ENCODE measurements at regions not wholly inside any gene's neighbourhood (a gene's known extent, or its start where the extent isn't known, plus 50 kb on each side); places are given as distances from the start of the nearest gene placed in this dataset.
A peak's percentile ranks its signal among the peaks of the same experiment; 100 is the strongest.

DNA sequence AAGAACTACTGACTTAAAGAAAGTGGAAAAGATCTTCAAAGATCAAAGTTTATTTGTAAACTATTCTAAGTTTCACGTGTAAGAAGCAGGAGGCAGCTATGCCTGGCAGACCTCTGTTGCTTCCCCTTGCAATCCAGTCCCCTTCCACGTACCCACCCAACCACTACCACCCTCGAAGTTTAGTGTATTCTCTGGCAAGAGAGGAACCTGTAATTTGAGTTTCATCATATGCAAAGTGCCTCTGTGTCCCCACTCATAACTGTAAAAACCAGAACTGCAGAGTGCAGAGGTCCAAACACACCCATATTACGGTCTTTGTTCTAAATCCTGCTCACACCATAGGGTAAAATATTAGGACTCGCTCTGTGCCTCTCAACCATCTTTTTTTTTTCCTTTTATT, 75.8 kb upstream of the FRY start:
- H4K5ac ChIP-seq (ENCODE audit: low read depth, low read length) = peak overlapping the region; percentile 80
- H3K9me3 ChIP-seq (ENCODE audit: control insufficient read depth, insufficient read depth, low read length) = no peaks in the 10 kb centered on the region
- no peak overlapping the region for H3K9ac ChIP-seq (ENCODE audit: low read depth, low read length)
- H3K4me1 ChIP-seq (ENCODE audit: control insufficient read depth, insufficient read depth, low read length) = peaks cover 11% of the 10 kb centered on the region; the same call in 1 of the 2 replicates
- ATAC-seq (ENCODE audit: low read depth) (no peak), DNase-seq (no peak)
- H3K14ac ChIP-seq (replicated peaks; ENCODE audit: low read depth, low read length) = no peak overlapping the region
- dilution Hi-C loops (cut with HindIII; ENCODE audit: low sequenced_read_pairs, unreplicated experiment) (no loop called here), in situ Hi-C loops (cut with MboI; ENCODE audit: low sequenced_read_pairs) (no loop called here), intact Hi-C loops (cut with micrococcal nuclease) (no loop called here)
- no peak overlapping the region for H2AFZ ChIP-seq (replicated peaks; ENCODE audit: low read length, poor library complexity)
- CTCF ChIA-PET = interaction anchor here (0.7 to 2.6 kb wide), 4 partner anchors 9 to 32 kb away, joined by 3 to 13 read pairs (median 4); no protein-coding TSS in a partner anchor
- H3K56ac ChIP-seq (ENCODE audit: extremely low read depth, insufficient read depth, low read length) = no peak overlapping the region
- TF ChIP-seq NFE2L2 (IDR thresholded peaks at IDR 0.05; ENCODE audit: low read depth, low read length) (no peak), MAZ (IDR thresholded peaks at IDR 0.05; ENCODE audit: borderline replicate concordance, low read depth, low read length) (no peak), RAD21 (IDR thresholded peaks at IDR 0.05; ENCODE audit: low read length) (no peak), MAFK (IDR thresholded peaks at IDR 0.05; ENCODE audit: low read depth, low read length) (no peak), RFX5 (IDR thresholded peaks at IDR 0.05; ENCODE audit: low read depth, low read length) (no peak), POLR2A (IDR thresholded peaks at IDR 0.05; ENCODE audit: low read depth, low read length) (no peak), SMC3 (IDR thresholded peaks at IDR 0.05; ENCODE audit: low read depth, low read length) (no peak), FOS (IDR thresholded peaks at IDR 0.05; ENCODE audit: low read depth, low read length) (no peak), BHLHE40 (IDR thresholded peaks at IDR 0.05; ENCODE audit: low read depth, low read length) (no peak), RCOR1 (IDR thresholded peaks at IDR 0.05; ENCODE audit: insufficient replicate concordance, low read length) (no peak), CEBPB (IDR thresholded peaks at IDR 0.05; ENCODE audit: low read depth, low read length) (no peak), CHD1 (IDR thresholded peaks at IDR 0.05; ENCODE audit: low read depth, low read length) (no peak)
- TF ChIP-seq, protein P1, sequence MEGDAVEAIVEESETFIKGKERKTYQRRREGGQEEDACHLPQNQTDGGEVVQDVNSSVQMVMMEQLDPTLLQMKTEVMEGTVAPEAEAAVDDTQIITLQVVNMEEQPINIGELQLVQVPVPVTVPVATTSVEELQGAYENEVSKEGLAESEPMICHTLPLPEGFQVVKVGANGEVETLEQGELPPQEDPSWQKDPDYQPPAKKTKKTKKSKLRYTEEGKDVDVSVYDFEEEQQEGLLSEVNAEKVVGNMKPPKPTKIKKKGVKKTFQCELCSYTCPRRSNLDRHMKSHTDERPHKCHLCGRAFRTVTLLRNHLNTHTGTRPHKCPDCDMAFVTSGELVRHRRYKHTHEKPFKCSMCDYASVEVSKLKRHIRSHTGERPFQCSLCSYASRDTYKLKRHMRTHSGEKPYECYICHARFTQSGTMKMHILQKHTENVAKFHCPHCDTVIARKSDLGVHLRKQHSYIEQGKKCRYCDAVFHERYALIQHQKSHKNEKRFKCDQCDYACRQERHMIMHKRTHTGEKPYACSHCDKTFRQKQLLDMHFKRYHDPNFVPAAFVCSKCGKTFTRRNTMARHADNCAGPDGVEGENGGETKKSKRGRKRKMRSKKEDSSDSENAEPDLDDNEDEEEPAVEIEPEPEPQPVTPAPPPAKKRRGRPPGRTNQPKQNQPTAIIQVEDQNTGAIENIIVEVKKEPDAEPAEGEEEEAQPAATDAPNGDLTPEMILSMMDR (conservative IDR thresholded peaks at IDR 0.05; ENCODE audit: low read depth, low read length) = no peak
- TF ChIP-seq, protein P2, sequence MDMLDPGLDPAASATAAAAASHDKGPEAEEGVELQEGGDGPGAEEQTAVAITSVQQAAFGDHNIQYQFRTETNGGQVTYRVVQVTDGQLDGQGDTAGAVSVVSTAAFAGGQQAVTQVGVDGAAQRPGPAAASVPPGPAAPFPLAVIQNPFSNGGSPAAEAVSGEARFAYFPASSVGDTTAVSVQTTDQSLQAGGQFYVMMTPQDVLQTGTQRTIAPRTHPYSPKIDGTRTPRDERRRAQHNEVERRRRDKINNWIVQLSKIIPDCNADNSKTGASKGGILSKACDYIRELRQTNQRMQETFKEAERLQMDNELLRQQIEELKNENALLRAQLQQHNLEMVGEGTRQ (IDR thresholded peaks at IDR 0.05; ENCODE audit: low read depth, low read length) = no peak
- TF ChIP-seq, protein P3, sequence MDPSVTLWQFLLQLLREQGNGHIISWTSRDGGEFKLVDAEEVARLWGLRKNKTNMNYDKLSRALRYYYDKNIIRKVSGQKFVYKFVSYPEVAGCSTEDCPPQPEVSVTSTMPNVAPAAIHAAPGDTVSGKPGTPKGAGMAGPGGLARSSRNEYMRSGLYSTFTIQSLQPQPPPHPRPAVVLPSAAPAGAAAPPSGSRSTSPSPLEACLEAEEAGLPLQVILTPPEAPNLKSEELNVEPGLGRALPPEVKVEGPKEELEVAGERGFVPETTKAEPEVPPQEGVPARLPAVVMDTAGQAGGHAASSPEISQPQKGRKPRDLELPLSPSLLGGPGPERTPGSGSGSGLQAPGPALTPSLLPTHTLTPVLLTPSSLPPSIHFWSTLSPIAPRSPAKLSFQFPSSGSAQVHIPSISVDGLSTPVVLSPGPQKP (IDR thresholded peaks at IDR 0.05; ENCODE audit: borderline replicate concordance, low read depth, low read length) = no peak
- no peaks in the 10 kb centered on the region for H3K27me3 ChIP-seq (ENCODE audit: control insufficient read depth, insufficient read depth, low read length)
- POLR2A ChIA-PET (ENCODE audit: unreplicated experiment) = interaction anchor here (0.6 kb wide), 1 partner anchor 257 kb away, joined by 5 read pairs; no protein-coding TSS in a partner anchor
- peak overlapping the region; percentile 69 for H2BK20ac ChIP-seq (ENCODE audit: low read depth, low read length)
- H3K9me1 ChIP-seq (ENCODE audit: insufficient read depth, low read length) = peaks cover 7% of the 10 kb centered on the region
- no TSS peak for BruUV-seq (replicated peaks)
- H4K8ac ChIP-seq (ENCODE audit: low read depth in 2 of 2, low read length in 2 of 2) = peak overlapping the region in 1 of 2 experiments; percentile 83; a peak in 2 of 4 replicates
- H2AK9ac ChIP-seq (replicated peaks; ENCODE audit: low read depth, low read length, poor library complexity) = no peak overlapping the region
- H3K4me3 ChIP-seq (ENCODE audit: insufficient read depth, low read depth, low read length) = no peak overlapping the region
- H3K4ac ChIP-seq (ENCODE audit: low read depth, low read length) = peak overlapping the region; percentile 77
- peak overlapping the region; percentile 70 for H4K91ac ChIP-seq (ENCODE audit: insufficient read depth, low read depth, low read length)
- H2BK120ac ChIP-seq (ENCODE audit: low read depth, low read length) = peak overlapping the region; percentile 77
- H2BK15ac ChIP-seq (ENCODE audit: low read depth, low read length) = peak overlapping the region; percentile 15; the same call in 1 of the 3 replicates
- H3K23ac ChIP-seq (ENCODE audit: low read depth, low read length) = peak overlapping the region; percentile 38; the same call in 1 of the 2 replicates
- no peak overlapping the region for H2BK5ac ChIP-seq (ENCODE audit: low read depth, low read length, poor library complexity, severe bottlenecking)
- H4K20me1 ChIP-seq (ENCODE audit: insufficient read depth, low read length) = no peaks in the 10 kb centered on the region
- peak overlapping the region; percentile 79 for H3K18ac ChIP-seq (ENCODE audit: low read depth, low read length)
- H3K36me3 ChIP-seq (ENCODE audit: control insufficient read depth, insufficient read depth, low read length) = no peaks in the 10 kb centered on the region
- peak overlapping the region; percentile 44; the same call in 1 of the 2 replicates for H2AK5ac ChIP-seq (ENCODE audit: low read depth, low read length)
- H3K4me2 ChIP-seq (ENCODE audit: low read depth, low read length) = no peak overlapping the region
- H3K79me1 ChIP-seq (ENCODE audit: low read depth in 1 of 2, low read length in 2 of 2) = no peaks in the 10 kb centered on the region
- WGBS, 2 experiments (ENCODE audit: extremely low coverage in 2 of 2, insufficient read length in 1 of 2) = no CpG with 5 or more reads among the region's 5 CpGs
- H3K27ac ChIP-seq (ENCODE audit: insufficient read depth, low read length) = no peak overlapping the region
